ENCODE measurements at regions not wholly inside any gene's neighbourhood (a gene's known extent, or its start where the extent isn't known, plus 50 kb on each side); places are given as distances from the start of the nearest gene placed in this dataset.
"Not testable (repeated sequence)": the region's sequence is repeated elsewhere in the genome, so short reads cannot be mapped to it uniquely, and the experiment has no call there.

GRCh38 chr1:5615076-5615475, 377.1 kb downstream of the NPHP4 start:
- ATAC-seq (no peak), DNase-seq (no peak)
- Mint-ChIP-seq H3K27me3 (ENCODE audit: low read depth) (peaks cover 31% of the 10 kb centered on the region), H3K36me3 (ENCODE audit: insufficient read depth) (no peaks in the 10 kb centered on the region), H3K4me1 (ENCODE audit: low read depth) (no peaks in the 10 kb centered on the region), H3K4me3 (no peak overlapping the region), H3K9me3 (no peaks in the 10 kb centered on the region)

GRCh38 chr1:5613900-5614299, 378.3 kb downstream of the NPHP4 start:
- H3K27me3 Mint-ChIP-seq (ENCODE audit: low read depth): peaks cover 27% of the 10 kb centered on the region
- ATAC-seq: no peak

GRCh38 chr1:5611851-5612250, 380.4 kb downstream of the NPHP4 start:
- peaks cover 4% of the 10 kb centered on the region for H3K9me3 Mint-ChIP-seq
- no peak overlapping the region for H3K4me3 Mint-ChIP-seq
- DNase-seq (no peak), ATAC-seq (no peak)
- H3K27me3 Mint-ChIP-seq (ENCODE audit: low read depth): peaks cover 19% of the 10 kb centered on the region
- no peaks in the 10 kb centered on the region for H3K4me1 Mint-ChIP-seq (ENCODE audit: low read depth)
- no peaks in the 10 kb centered on the region for H3K36me3 Mint-ChIP-seq (ENCODE audit: insufficient read depth)

More at GRCh38 chr1:5613900-5614299, 378.3 kb downstream of the NPHP4 start:
- DNase-seq: no peak
- peaks cover 4% of the 10 kb centered on the region for H3K9me3 Mint-ChIP-seq
- H3K4me3 Mint-ChIP-seq: no peak overlapping the region
- no peaks in the 10 kb centered on the region for H3K36me3 Mint-ChIP-seq (ENCODE audit: insufficient read depth)
- H3K4me1 Mint-ChIP-seq (ENCODE audit: low read depth): no peaks in the 10 kb centered on the region

- Mint-ChIP-seq H3K4me3 (no peak overlapping the region), H3K4me1 (ENCODE audit: low read depth) (no peaks in the 10 kb centered on the region), H3K36me3 (ENCODE audit: insufficient read depth) (no peaks in the 10 kb centered on the region), H3K27me3 (ENCODE audit: low read depth) (peaks cover 18% of the 10 kb centered on the region), H3K9me3 (peaks cover 4% of the 10 kb centered on the region)
- no peak for DNase-seq
- no peak for ATAC-seq
These were observed 380.8 kb downstream of the NPHP4 start for GRCh38 chr1:5611431-5611830.

GRCh38 chr1:5610432-5610831, 381.8 kb downstream of the NPHP4 start:
- Mint-ChIP-seq H3K4me3 (no peak overlapping the region), H3K9me3 (peaks cover 4% of the 10 kb centered on the region), H3K4me1 (ENCODE audit: low read depth) (no peaks in the 10 kb centered on the region), H3K27me3 (ENCODE audit: low read depth) (peaks cover 14% of the 10 kb centered on the region), H3K36me3 (ENCODE audit: insufficient read depth) (no peaks in the 10 kb centered on the region)
- DNase-seq: no peak
- ATAC-seq: no peak

GRCh38 chr1:5603353-5604104, 388.7 kb downstream of the NPHP4 start:
- no peak overlapping the region for H3K4me3 Mint-ChIP-seq
- ATAC-seq: no peak
- DNase-seq: no peak
- H3K27me3 Mint-ChIP-seq (ENCODE audit: low read depth): peaks cover 12% of the 10 kb centered on the region
- no peaks in the 10 kb centered on the region for H3K4me1 Mint-ChIP-seq (ENCODE audit: low read depth)
- no peaks in the 10 kb centered on the region for H3K9me3 Mint-ChIP-seq
- H3K36me3 Mint-ChIP-seq (ENCODE audit: insufficient read depth): no peaks in the 10 kb centered on the region

- not testable (repeated sequence) for DNase-seq; H3K9me3 Mint-ChIP-seq; H3K36me3 Mint-ChIP-seq (ENCODE audit: insufficient read depth); H3K4me1 Mint-ChIP-seq (ENCODE audit: low read depth); ATAC-seq; H3K4me3 Mint-ChIP-seq
- H3K27me3 Mint-ChIP-seq (ENCODE audit: low read depth): peaks cover 12% of the 10 kb centered on the region
These were observed 389.5 kb downstream of the NPHP4 start for GRCh38 chr1:5602718-5603117.

- DNase-seq (no peak), ATAC-seq (no peak)
- H3K9me3 Mint-ChIP-seq: no peaks in the 10 kb centered on the region
- no peaks in the 10 kb centered on the region for H3K4me1 Mint-ChIP-seq (ENCODE audit: low read depth)
- no peak overlapping the region for H3K4me3 Mint-ChIP-seq
- H3K36me3 Mint-ChIP-seq (ENCODE audit: insufficient read depth): no peaks in the 10 kb centered on the region
- H3K27me3 Mint-ChIP-seq (ENCODE audit: low read depth): peaks cover 12% of the 10 kb centered on the region
These were observed 390.7 kb downstream of the NPHP4 start for GRCh38 chr1:5601516-5601915.

- H3K36me3 Mint-ChIP-seq (ENCODE audit: insufficient read depth): no peaks in the 10 kb centered on the region
- DNase-seq (no peak), ATAC-seq (no peak)
- no peaks in the 10 kb centered on the region for H3K9me3 Mint-ChIP-seq
- no peaks in the 10 kb centered on the region for H3K4me1 Mint-ChIP-seq (ENCODE audit: low read depth)
- H3K4me3 Mint-ChIP-seq: no peak overlapping the region
- H3K27me3 Mint-ChIP-seq (ENCODE audit: low read depth): peaks cover 14% of the 10 kb centered on the region
These were observed 392.7 kb downstream of the NPHP4 start for GRCh38 chr1:5599541-5599940.

GRCh38 chr1:5598824-5599395, 393.3 kb downstream of the NPHP4 start:
- Mint-ChIP-seq H3K4me1 (ENCODE audit: low read depth) (no peaks in the 10 kb centered on the region), H3K27me3 (ENCODE audit: low read depth) (peaks cover 13% of the 10 kb centered on the region), H3K9me3 (no peaks in the 10 kb centered on the region), H3K36me3 (ENCODE audit: insufficient read depth) (no peaks in the 10 kb centered on the region), H3K4me3 (no peak overlapping the region)
- no peak for DNase-seq
- no peak for ATAC-seq

GRCh38 chr1:5597991-5598823, 394.0 kb downstream of the NPHP4 start:
- Mint-ChIP-seq H3K9me3 (no peaks in the 10 kb centered on the region), H3K4me3 (no peak overlapping the region), H3K4me1 (ENCODE audit: low read depth) (no peaks in the 10 kb centered on the region), H3K36me3 (ENCODE audit: insufficient read depth) (no peaks in the 10 kb centered on the region), H3K27me3 (ENCODE audit: low read depth) (peaks cover 8% of the 10 kb centered on the region)
- DNase-seq (no peak), ATAC-seq (no peak)

- Mint-ChIP-seq H3K36me3 (ENCODE audit: insufficient read depth) (no peaks in the 10 kb centered on the region), H3K4me3 (no peak overlapping the region), H3K27me3 (ENCODE audit: low read depth) (peaks cover 7% of the 10 kb centered on the region), H3K9me3 (no peaks in the 10 kb centered on the region), H3K4me1 (ENCODE audit: low read depth) (no peaks in the 10 kb centered on the region)
- no peak for DNase-seq
- no peak for ATAC-seq
These were observed 394.9 kb downstream of the NPHP4 start for GRCh38 chr1:5597171-5597850.

GRCh38 chr1:5596651-5597050, 395.6 kb downstream of the NPHP4 start:
- ATAC-seq (no peak), DNase-seq (no peak)
- Mint-ChIP-seq H3K4me3 (no peak overlapping the region), H3K9me3 (no peaks in the 10 kb centered on the region), H3K36me3 (ENCODE audit: insufficient read depth) (no peaks in the 10 kb centered on the region), H3K4me1 (ENCODE audit: low read depth) (no peaks in the 10 kb centered on the region), H3K27me3 (ENCODE audit: low read depth) (peaks cover 7% of the 10 kb centered on the region)

GRCh38 chr1:5595531-5596170, 396.6 kb downstream of the NPHP4 start:
- DNase-seq (no peak), ATAC-seq (no peak)
- Mint-ChIP-seq H3K4me1 (ENCODE audit: low read depth) (no peaks in the 10 kb centered on the region), H3K9me3 (peaks cover 2% of the 10 kb centered on the region), H3K36me3 (ENCODE audit: insufficient read depth) (no peaks in the 10 kb centered on the region), H3K27me3 (ENCODE audit: low read depth) (peaks cover 4% of the 10 kb centered on the region), H3K4me3 (no peak overlapping the region)

All from activated T-cell treated with anti-CD3 and anti-CD28 coated beads, Interleukin-2, amount 50 U/mL, for 4 hours (primary cell).